ENCODE measurements at regions not wholly inside any gene's neighbourhood (a gene's known extent, or its start where the extent isn't known, plus 50 kb on each side); places are given as distances from the start of the nearest gene placed in this dataset.

GRCh38 chr16:59181821-59182420 is 447.8 kb upstream of the GOT2 start:
- TF ChIP-seq SOX6 (IDR thresholded peaks at IDR 0.05): no peak
- TF ChIP-seq JUNB (CRISPR knock-in tag; conservative IDR thresholded peaks at IDR 0.05): no peak
- TF ChIP-seq PBX2 (CRISPR knock-in tag; IDR thresholded peaks at IDR 0.05; ENCODE audit: low read depth): no peak
- TF ChIP-seq PBX2 (tag; conservative IDR thresholded peaks at IDR 0.05; ENCODE audit: low read depth): no peak
